ENCODE measurements at regions not wholly inside any gene's neighbourhood (a gene's known extent, or its start where the extent isn't known, plus 50 kb on each side); places are given as distances from the start of the nearest gene placed in this dataset.
"Not testable (repeated sequence)": the region's sequence is repeated elsewhere in the genome, so short reads cannot be mapped to it uniquely, and the experiment has no call there.

DNA sequence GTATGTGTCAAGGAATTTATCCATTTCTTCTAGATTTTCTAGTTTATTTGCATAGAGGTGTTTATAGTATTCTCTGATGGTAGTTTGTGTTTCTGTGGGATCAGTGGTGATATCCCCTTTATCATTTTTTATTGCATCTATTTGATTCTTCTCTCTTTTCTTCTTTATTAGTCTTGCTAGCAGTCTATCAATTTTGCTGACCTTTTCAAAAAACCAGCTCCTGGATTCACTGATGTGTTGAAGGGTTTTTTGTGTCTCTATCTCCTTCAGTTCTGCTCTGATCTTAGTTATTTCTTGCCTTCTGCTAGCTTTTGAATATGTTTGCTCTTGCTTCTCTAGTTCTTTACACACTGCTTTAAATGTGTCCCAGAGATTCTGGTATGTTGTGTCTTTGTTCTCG is 307.3 kb downstream of the RPS6KC1 start:
- H3K27ac Mint-ChIP-seq, CTCF ChIA-PET, H3K36me3 Mint-ChIP-seq, H3K4me1 Mint-ChIP-seq, H3K27me3 Mint-ChIP-seq, DNase-seq, H3K4me3 Mint-ChIP-seq, H3K9me3 Mint-ChIP-seq: not testable (repeated sequence)

- DNase-seq, result no peak
- H3K27ac Mint-ChIP-seq, result no peak overlapping the region
- H3K4me3 Mint-ChIP-seq, result no peak overlapping the region
- H3K4me1 Mint-ChIP-seq, result no peaks in the 10 kb centered on the region
- CTCF ChIA-PET, result interaction anchor here (1.2 kb wide), 1 partner anchor 10 kb away, joined by 3 read pairs; no protein-coding TSS in a partner anchor
- H3K36me3 Mint-ChIP-seq, result no peaks in the 10 kb centered on the region
- peaks cover 4% of the 10 kb centered on the region for H3K27me3 Mint-ChIP-seq
- H3K9me3 Mint-ChIP-seq, result no peaks in the 10 kb centered on the region
Measured at GRCh38 chr1:213362598-213362997, 311.6 kb downstream of the RPS6KC1 start.

DNA sequence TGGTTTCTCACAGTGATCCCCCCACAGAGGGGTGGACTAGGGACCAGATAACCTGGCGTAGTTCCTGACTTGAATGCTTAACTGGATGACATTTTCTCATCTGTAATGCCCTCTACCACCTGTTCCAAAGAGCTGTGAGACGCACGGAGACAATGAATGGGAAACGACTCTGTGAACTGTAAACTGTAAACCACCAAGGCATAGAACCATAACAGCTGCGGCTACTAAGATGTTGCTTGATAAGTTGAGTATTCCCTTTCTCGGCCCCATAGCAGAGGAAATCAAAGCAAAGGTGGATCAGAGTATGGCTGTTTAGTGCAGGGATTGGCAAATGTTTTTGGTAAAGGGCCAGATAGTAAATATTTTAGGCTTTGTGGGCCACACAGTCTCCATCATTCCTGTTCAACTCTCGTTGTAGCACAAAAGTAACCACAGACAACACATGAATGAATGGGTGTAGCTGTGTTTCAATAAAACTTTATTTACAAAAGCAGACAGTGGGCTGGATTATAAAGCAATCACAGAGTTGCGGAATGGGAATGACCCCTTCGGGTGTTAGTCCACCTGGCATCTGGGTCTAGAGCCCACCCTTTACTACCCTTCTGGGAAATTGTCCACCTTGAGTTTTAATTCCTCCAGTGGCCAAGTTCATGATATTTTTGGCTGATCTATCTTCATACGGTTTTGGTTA is 315.2 kb downstream of the RPS6KC1 start:
- CTCF ChIA-PET, result no interaction called here

GRCh38 chr1:213369465-213369864 is 318.4 kb downstream of the RPS6KC1 start:
- no peaks in the 10 kb centered on the region for H3K9me3 Mint-ChIP-seq
- DNase-seq, result no peak
- CTCF ChIA-PET, result interaction anchor here (0.9 kb wide), 1 partner anchor 8 kb away, joined by 4 read pairs; no protein-coding TSS in a partner anchor
- peaks cover 2% of the 10 kb centered on the region for H3K27me3 Mint-ChIP-seq
- no peak overlapping the region for H3K4me3 Mint-ChIP-seq
- H3K4me1 Mint-ChIP-seq, result no peaks in the 10 kb centered on the region
- H3K36me3 Mint-ChIP-seq, result no peaks in the 10 kb centered on the region
- H3K27ac Mint-ChIP-seq, result no peak overlapping the region

More for the DNA sequence above, 315.2 kb downstream of the RPS6KC1 start:
- H3K4me3 Mint-ChIP-seq, result no peak overlapping the region
- peaks cover 4% of the 10 kb centered on the region for H3K27me3 Mint-ChIP-seq
- H3K9me3 Mint-ChIP-seq, result no peaks in the 10 kb centered on the region
- H3K4me1 Mint-ChIP-seq, result no peaks in the 10 kb centered on the region
- no peak overlapping the region for H3K27ac Mint-ChIP-seq
- no peak for DNase-seq
- no peaks in the 10 kb centered on the region for H3K36me3 Mint-ChIP-seq

DNA sequence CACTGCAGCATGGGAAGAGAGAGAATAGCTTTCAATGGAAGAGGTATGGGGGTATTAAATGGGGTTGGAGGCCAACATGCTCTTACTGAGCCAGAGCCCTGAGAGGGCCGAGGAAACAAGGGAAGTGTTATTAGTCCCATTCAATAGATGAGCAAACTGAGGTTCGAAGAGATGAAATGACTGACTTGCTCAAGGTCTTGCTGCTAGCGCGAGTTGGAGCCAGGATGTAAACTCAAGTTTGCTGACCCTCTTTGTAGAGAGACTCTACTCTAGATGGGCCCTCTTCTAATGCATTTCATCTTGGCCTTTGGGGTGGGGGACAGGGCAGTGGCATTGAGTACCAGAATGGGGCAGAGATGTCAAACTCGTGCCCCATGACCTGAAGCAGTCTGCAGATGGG is 319.5 kb downstream of the RPS6KC1 start:
- H3K36me3 Mint-ChIP-seq, result no peaks in the 10 kb centered on the region
- CTCF ChIA-PET, result interaction anchor here (0.6 kb wide), 1 partner anchor 20 kb away, joined by 3 read pairs; no protein-coding TSS in a partner anchor

DNA sequence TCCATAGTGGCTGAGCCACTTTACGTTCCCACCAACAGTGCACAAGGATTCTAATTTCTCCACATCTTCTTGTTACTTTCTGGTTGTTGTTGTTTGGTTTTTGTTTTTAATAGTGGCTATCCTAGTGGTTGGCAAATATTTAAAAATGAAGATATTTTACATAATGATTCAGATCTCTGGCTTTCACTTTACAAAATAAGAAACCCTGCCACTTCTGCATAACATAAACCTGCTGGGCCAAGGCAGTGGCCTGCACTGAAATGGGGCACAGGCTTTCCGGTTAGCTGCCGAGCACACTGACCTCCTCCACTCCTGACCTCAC is 320.4 kb downstream of the RPS6KC1 start:
- CTCF ChIA-PET, result no interaction called here
- Mint-ChIP-seq H3K4me1 (no peaks in the 10 kb centered on the region), H3K27me3 (peaks cover 4% of the 10 kb centered on the region), H3K36me3 (no peaks in the 10 kb centered on the region), H3K27ac (no peak overlapping the region), H3K9me3 (no peaks in the 10 kb centered on the region), H3K4me3 (no peak overlapping the region)
- DNase-seq, result no peak

More for the DNA sequence above, 319.5 kb downstream of the RPS6KC1 start:
- no peak for DNase-seq
- Mint-ChIP-seq H3K4me1 (no peaks in the 10 kb centered on the region), H3K4me3 (no peak overlapping the region), H3K27ac (no peak overlapping the region), H3K9me3 (no peaks in the 10 kb centered on the region), H3K27me3 (peaks cover 3% of the 10 kb centered on the region)

DNA sequence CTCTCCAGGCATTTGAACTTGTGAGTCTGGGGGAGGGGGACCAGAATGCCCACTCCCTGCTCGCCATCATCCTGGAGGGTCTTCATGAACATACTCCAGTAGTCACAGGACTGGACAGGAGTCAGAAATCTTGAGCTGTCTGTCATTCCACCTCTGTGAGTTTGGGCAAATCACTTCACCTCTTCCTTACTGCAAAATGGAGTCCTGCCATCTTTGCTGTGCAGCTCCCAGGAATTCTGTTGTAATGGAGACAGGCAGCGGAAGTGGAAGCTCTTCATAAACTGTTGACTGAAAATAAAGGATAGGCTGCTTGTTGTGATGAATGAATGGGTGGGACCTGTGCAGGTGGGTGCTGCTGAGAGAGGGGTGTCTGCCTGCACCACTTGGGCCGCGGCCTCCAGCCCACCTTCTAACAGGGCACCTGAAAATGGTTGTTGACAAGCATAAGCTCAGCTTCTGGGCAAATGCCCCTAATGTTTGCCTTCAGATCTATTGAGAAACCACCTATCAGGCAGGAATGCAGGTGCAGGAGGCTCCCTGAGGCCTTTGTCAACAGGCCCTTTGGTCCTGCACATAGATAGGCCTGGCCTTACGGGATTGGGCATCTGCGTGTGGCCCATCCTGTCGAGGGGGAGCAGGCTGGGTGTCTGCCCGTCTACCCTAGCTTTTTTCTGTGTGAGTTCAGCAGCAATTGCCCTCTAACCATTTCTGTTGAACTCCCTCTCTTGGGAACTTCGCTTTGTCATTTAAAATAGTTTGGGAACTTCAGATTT is 321.0 kb downstream of the RPS6KC1 start:
- Mint-ChIP-seq H3K4me3 (no peak overlapping the region), H3K27me3 (peaks cover 9% of the 10 kb centered on the region), H3K27ac (no peak overlapping the region), H3K36me3 (no peaks in the 10 kb centered on the region), H3K4me1 (no peaks in the 10 kb centered on the region), H3K9me3 (no peaks in the 10 kb centered on the region)
- CTCF ChIA-PET, result interaction anchor here (0.8 kb wide), 1 partner anchor 9 kb away, joined by 3 read pairs; no protein-coding TSS in a partner anchor
- DNase-seq, result no peak

DNA sequence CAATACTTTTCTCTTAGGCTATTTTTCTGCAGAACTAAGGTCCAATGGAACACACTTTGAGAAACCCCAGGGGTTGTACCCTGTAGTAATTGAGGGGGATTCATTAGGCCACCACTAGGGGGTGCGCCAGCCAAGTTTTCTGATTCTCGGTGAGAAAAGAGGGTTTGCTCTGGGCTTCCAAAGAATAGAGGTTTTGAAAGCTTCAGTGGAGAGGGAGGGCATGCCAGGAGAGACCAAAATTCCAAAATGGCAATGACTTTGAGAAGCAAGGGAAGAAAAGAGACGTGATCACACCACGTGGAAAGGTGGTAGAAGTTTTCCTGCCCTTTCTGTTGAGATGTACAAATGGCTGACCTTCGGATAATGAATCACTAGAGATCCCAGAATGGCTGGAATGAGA is 323.3 kb downstream of the RPS6KC1 start:
- Mint-ChIP-seq H3K9me3 (no peaks in the 10 kb centered on the region), H3K27me3 (peaks cover 10% of the 10 kb centered on the region), H3K27ac (no peak overlapping the region), H3K4me1 (no peaks in the 10 kb centered on the region), H3K36me3 (no peaks in the 10 kb centered on the region), H3K4me3 (no peak overlapping the region)
- CTCF ChIA-PET, result no interaction called here
- DNase-seq, result peak; percentile 70

DNA sequence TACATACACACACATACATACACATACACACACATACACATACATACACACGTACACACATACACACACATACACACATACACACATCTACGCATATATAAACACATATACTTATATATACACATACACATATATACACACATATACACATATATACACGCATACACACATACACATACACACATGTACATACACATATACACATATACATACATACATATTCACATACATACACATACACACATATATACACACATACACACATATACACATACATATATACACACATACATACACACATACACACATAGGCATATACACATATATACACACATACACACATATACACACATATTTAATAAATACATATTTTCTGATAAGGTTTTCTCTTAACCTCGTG is 324.0 kb downstream of the RPS6KC1 start:
- DNase-seq, result no peak
- Mint-ChIP-seq H3K4me1 (no peaks in the 10 kb centered on the region), H3K9me3 (no peaks in the 10 kb centered on the region), H3K27ac (no peak overlapping the region), H3K27me3 (peaks cover 10% of the 10 kb centered on the region), H3K36me3 (no peaks in the 10 kb centered on the region), H3K4me3 (no peak overlapping the region)
- CTCF ChIA-PET, result no interaction called here

DNA sequence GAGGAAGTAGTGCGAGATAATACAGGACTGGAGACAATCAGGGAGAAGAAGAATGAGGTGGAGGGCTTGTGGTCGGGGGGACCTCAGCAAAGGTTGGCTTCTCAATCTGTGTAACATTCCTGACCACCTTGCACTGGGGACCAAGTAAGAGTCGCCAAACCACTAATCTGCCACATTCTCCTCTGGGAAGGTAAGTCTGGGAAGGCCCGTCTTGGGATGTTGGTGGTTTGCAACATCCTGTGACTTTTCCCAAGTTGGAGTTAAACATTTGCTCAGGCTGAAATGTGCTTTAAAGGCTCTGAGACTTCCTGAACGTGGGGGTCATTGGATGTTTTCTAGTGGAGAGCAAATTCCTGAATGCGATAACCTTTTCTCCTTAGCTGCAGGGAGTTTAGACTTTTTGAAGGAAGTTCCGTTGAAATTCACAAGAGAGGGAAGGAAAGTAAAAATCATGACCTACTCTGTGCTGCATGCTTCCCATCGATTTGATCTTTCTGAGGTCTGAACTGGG is 325.9 kb downstream of the RPS6KC1 start:
- Mint-ChIP-seq H3K4me3 (no peak overlapping the region), H3K36me3 (no peaks in the 10 kb centered on the region), H3K4me1 (no peaks in the 10 kb centered on the region), H3K27ac (no peak overlapping the region), H3K9me3 (no peaks in the 10 kb centered on the region), H3K27me3 (peaks cover 10% of the 10 kb centered on the region)
- DNase-seq, result no peak
- CTCF ChIA-PET, result interaction anchor here (1.2 kb wide), 1 partner anchor 8 kb away, joined by 4 read pairs; no protein-coding TSS in a partner anchor

GRCh38 chr1:213380865-213381264 is 329.8 kb downstream of the RPS6KC1 start:
- H3K4me1 Mint-ChIP-seq, result no peaks in the 10 kb centered on the region
- H3K36me3 Mint-ChIP-seq, result no peaks in the 10 kb centered on the region
- no peak for DNase-seq
- no peak overlapping the region for H3K27ac Mint-ChIP-seq
- CTCF ChIA-PET, result no interaction called here
- peaks cover 7% of the 10 kb centered on the region for H3K27me3 Mint-ChIP-seq
- no peaks in the 10 kb centered on the region for H3K9me3 Mint-ChIP-seq
- H3K4me3 Mint-ChIP-seq, result no peak overlapping the region

- H3K4me3 Mint-ChIP-seq, result no peak overlapping the region
- no peaks in the 10 kb centered on the region for H3K9me3 Mint-ChIP-seq
- DNase-seq, result no peak
- no peak overlapping the region for H3K27ac Mint-ChIP-seq
- CTCF ChIA-PET, result no interaction called here
- H3K36me3 Mint-ChIP-seq, result no peaks in the 10 kb centered on the region
- peaks cover 4% of the 10 kb centered on the region for H3K27me3 Mint-ChIP-seq
- H3K4me1 Mint-ChIP-seq, result no peaks in the 10 kb centered on the region
Measured at GRCh38 chr1:213381572-213382084, 330.6 kb downstream of the RPS6KC1 start.

DNA sequence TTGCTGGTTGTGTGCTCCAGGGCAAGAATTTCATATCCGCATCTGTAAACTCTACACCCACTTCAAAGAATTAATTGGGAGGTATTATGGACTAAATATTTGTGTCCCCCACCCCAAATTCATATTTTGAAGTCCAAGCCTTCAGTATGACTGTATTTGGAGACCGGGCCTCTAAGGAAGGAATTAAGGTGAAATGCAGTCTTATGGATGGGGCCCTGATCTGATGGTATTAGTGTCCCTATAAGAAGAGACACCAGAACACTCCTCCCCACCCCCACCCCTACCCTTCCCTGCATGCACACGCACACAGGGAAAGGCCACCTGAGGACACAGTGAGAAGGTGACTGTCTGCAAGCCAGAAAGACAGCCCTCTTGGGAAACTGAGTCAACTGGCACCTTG is 332.4 kb downstream of the RPS6KC1 start:
- Mint-ChIP-seq H3K4me1 (no peaks in the 10 kb centered on the region), H3K36me3 (no peaks in the 10 kb centered on the region), H3K4me3 (no peak overlapping the region), H3K27ac (no peak overlapping the region), H3K9me3 (no peaks in the 10 kb centered on the region), H3K27me3 (no peaks in the 10 kb centered on the region)
- DNase-seq, result no peak
- CTCF ChIA-PET, result no interaction called here

DNA sequence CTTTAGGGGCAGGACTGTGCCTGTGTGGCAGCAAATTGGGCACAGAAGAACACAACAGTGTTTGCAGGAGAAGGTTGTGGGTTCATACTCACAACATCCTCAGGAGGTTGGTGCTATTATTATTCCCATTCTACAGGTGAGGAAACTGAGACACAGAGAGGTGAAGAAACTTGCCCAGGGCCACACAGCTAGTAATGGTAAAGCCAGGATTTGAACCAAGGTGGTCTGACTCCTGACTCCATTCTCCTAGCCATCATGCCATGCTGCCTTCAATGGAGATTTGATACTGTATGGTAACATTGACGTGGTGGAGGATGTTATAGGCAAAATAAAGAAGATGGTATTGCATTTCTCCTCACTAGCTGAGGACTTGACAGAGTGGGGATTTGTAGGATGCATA is 334.2 kb downstream of the RPS6KC1 start:
- Mint-ChIP-seq H3K36me3 (no peaks in the 10 kb centered on the region), H3K9me3 (no peaks in the 10 kb centered on the region), H3K27me3 (no peaks in the 10 kb centered on the region), H3K4me1 (no peaks in the 10 kb centered on the region), H3K27ac (no peak overlapping the region), H3K4me3 (no peak overlapping the region)
- DNase-seq, result no peak
- CTCF ChIA-PET, result no interaction called here

All from activated naive CD4-positive, alpha-beta T cell treated with anti-CD3 and anti-CD28 coated beads, Interleukin-2, amount 10 ng/mL, durations not matched to agents 7 days and 5 days (primary cell).